Activated CD4-positive, alpha-beta T cell treated with anti-CD3 and anti-CD28 coated beads for 4 hours (primary cell): ENCODE measurements at regions not wholly inside any gene's neighbourhood (a gene's known extent, or its start where the extent isn't known, plus 50 kb on each side); places are given as distances from the start of the nearest gene placed in this dataset.

Experiments used
- DNase-seq, 2 donors: peaks; one replicate each; pipeline ENCODE4 v3.0.0-alpha.2; 2020

- no peak for DNase-seq
Observed at GRCh38 chr2:23077596-23077995, 307.4 kb upstream of the KLHL29 start.

- no peak for DNase-seq
Observed at GRCh38 chr2:23078784-23079434, 306.1 kb upstream of the KLHL29 start.

- DNase-seq = no peak
Observed at GRCh38 chr2:23083966-23084365, 301.0 kb upstream of the KLHL29 start.

GRCh38 chr2:23091019-23091418 is 294.0 kb upstream of the KLHL29 start:
- DNase-seq = no peak

GRCh38 chr2:23091900-23092299 is 293.1 kb upstream of the KLHL29 start:
- DNase-seq = no peak

GRCh38 chr2:23092831-23093230 is 292.1 kb upstream of the KLHL29 start:
- no peak for DNase-seq

GRCh38 chr2:23093513-23093912 is 291.5 kb upstream of the KLHL29 start:
- DNase-seq = no peak

- DNase-seq = no peak
Observed at GRCh38 chr2:23096906-23097602, 287.9 kb upstream of the KLHL29 start.

GRCh38 chr2:23100406-23100805 is 284.6 kb upstream of the KLHL29 start:
- DNase-seq = no peak

- no peak for DNase-seq
Observed at GRCh38 chr2:23106242-23106785, 278.7 kb upstream of the KLHL29 start.

GRCh38 chr2:23107327-23107941 is 277.5 kb upstream of the KLHL29 start:
- no peak for DNase-seq

GRCh38 chr2:23111263-23111662 is 273.7 kb upstream of the KLHL29 start:
- DNase-seq = no peak

GRCh38 chr2:23112517-23112916 is 272.5 kb upstream of the KLHL29 start:
- no peak for DNase-seq

GRCh38 chr2:23114299-23114698 is 270.7 kb upstream of the KLHL29 start:
- DNase-seq = no peak

GRCh38 chr2:23118313-23118712 is 266.7 kb upstream of the KLHL29 start:
- DNase-seq = no peak

GRCh38 chr2:23118894-23119293 is 266.1 kb upstream of the KLHL29 start:
- no peak for DNase-seq

GRCh38 chr2:23120161-23120560 is 264.8 kb upstream of the KLHL29 start:
- DNase-seq = no peak

GRCh38 chr2:23121968-23122648 is 262.9 kb upstream of the KLHL29 start:
- DNase-seq = no peak

GRCh38 chr2:23122681-23123215 is 262.2 kb upstream of the KLHL29 start:
- DNase-seq = no peak

- no peak for DNase-seq
Observed at GRCh38 chr2:23123686-23124085, 261.3 kb upstream of the KLHL29 start.

GRCh38 chr2:23124214-23124750 is 260.7 kb upstream of the KLHL29 start:
- no peak for DNase-seq

- DNase-seq = no peak
Observed at GRCh38 chr2:23127465-23127864, 257.5 kb upstream of the KLHL29 start.
